ENCODE measurements at regions not wholly inside any gene's neighbourhood (a gene's known extent, or its start where the extent isn't known, plus 50 kb on each side); places are given as distances from the start of the nearest gene placed in this dataset.

DNA sequence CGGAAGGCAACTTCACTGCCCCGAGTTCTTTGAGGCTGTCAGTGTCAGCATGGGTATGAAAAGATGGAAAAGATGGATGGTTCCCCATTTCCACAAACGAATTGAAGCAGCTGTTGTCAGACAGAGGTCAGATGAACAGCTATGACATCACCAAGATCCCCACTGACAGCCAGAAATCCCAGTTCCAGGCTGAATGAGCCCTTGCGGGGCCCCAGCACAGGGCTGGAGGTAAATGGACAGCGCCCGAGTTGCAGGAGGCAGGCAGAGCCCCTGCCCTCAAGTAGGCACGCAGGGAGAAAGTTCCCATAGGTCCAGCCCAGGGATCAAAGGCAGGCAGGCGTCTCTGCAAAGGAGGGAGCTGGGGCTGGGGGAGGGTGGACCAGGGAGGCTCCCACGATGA is 169.5 kb upstream of the AGAP1 start:
- intact Hi-C loops (cut with DNase I): no loop called here

DNA sequence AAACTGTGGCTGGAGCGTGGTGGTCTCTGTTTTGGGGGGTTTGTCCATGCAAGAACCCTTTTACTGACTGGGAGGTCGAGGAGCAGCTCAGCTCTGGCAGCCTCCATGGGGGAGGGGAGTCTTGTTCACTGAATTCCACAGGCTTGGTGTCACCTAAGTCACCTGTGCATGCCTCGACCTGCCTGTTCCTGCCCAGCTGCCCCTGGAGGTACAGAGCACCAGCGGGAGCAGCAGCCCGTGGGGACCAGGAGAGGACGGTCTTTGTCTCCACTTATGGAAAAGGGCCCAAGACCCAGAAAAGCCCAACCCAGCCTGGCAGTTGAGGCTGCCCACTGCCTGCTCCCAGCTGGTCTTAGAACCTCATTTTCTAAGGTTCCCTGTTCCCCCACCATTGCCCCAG is 168.7 kb upstream of the AGAP1 start:
- H3K9me3 ChIP-seq (ENCODE audit: control insufficient read depth in 2 of 3, insufficient read depth in 1 of 3, low read length in 3 of 3): no peaks in the 10 kb centered on the region
- DNase-seq: peak in 2 of 5 donors; percentile 10 to 13
- no peak overlapping the region for H3K27ac ChIP-seq (ENCODE audit: low read depth in 2 of 2, low read length in 2 of 2)
- no peak overlapping the region for H3K4me3 ChIP-seq (ENCODE audit: low read length in 3 of 3)
- no peak overlapping the region for H3K9ac ChIP-seq (ENCODE audit: low read length in 3 of 3)
- H3K4me1 ChIP-seq (ENCODE audit: control insufficient read depth in 2 of 3, insufficient read depth in 2 of 3, low read depth in 1 of 3, low read length in 3 of 3): no peaks in the 10 kb centered on the region
- H3K27me3 ChIP-seq (ENCODE audit: control insufficient read depth, insufficient read depth, low read length): no peaks in the 10 kb centered on the region
- TF ChIP-seq, protein P1, sequence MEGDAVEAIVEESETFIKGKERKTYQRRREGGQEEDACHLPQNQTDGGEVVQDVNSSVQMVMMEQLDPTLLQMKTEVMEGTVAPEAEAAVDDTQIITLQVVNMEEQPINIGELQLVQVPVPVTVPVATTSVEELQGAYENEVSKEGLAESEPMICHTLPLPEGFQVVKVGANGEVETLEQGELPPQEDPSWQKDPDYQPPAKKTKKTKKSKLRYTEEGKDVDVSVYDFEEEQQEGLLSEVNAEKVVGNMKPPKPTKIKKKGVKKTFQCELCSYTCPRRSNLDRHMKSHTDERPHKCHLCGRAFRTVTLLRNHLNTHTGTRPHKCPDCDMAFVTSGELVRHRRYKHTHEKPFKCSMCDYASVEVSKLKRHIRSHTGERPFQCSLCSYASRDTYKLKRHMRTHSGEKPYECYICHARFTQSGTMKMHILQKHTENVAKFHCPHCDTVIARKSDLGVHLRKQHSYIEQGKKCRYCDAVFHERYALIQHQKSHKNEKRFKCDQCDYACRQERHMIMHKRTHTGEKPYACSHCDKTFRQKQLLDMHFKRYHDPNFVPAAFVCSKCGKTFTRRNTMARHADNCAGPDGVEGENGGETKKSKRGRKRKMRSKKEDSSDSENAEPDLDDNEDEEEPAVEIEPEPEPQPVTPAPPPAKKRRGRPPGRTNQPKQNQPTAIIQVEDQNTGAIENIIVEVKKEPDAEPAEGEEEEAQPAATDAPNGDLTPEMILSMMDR (IDR thresholded peaks at IDR 0.05; ENCODE audit: borderline replicate concordance, extremely low read depth, insufficient read depth): no peak
- intact Hi-C loops (cut with DNase I): no loop called here
- no peaks in the 10 kb centered on the region for H3K36me3 ChIP-seq (ENCODE audit: control insufficient read depth in 2 of 3, insufficient read depth in 3 of 3, low read length in 3 of 3)
- no peak for FAIRE-seq

More for the DNA sequence above, 169.5 kb upstream of the AGAP1 start:
- peak in 3 of 5 donors; percentile 33 to 37 (median 37) for DNase-seq
- FAIRE-seq: no peak
- Histone ChIP-seq H3K9ac (ENCODE audit: low read length in 3 of 3) (no peak overlapping the region), H3K27me3 (ENCODE audit: control insufficient read depth, insufficient read depth, low read length) (no peaks in the 10 kb centered on the region), H3K36me3 (ENCODE audit: control insufficient read depth in 2 of 3, insufficient read depth in 3 of 3, low read length in 3 of 3) (no peaks in the 10 kb centered on the region), H3K4me1 (ENCODE audit: control insufficient read depth in 2 of 3, insufficient read depth in 2 of 3, low read depth in 1 of 3, low read length in 3 of 3) (no peaks in the 10 kb centered on the region), H3K27ac (ENCODE audit: low read depth in 2 of 2, low read length in 2 of 2) (no peak overlapping the region), H3K4me3 (ENCODE audit: low read length in 3 of 3) (no peak overlapping the region), H3K9me3 (ENCODE audit: control insufficient read depth in 2 of 3, insufficient read depth in 1 of 3, low read length in 3 of 3) (no peaks in the 10 kb centered on the region)
- TF ChIP-seq, protein P1 (IDR thresholded peaks at IDR 0.05; ENCODE audit: borderline replicate concordance, extremely low read depth, insufficient read depth): no peak

DNA sequence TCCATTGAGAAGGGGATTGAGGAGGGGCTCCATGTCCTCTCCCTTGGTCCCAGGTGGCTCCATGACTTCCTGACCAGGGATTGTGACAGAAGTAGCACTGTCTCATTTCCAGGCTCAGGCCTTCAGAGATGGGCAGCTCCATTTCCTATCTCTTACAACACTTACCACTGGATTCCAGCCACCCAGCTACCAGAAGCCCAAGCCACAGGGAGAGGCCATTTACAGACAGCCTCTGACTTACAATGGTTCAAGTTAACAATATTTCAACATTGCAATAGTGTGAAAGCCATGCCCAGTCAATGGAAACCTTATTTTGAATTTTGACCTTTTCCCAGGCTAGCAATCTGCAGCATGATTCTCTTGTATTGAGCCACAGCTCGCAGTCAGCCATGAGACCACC is 164.9 kb upstream of the AGAP1 start:
- Histone ChIP-seq H3K9me3 (ENCODE audit: control insufficient read depth in 2 of 3, insufficient read depth in 1 of 3, low read length in 3 of 3) (peaks cover 0 to 5% (median 0%) of the 10 kb centered on the region in 3 donors), H3K9ac (ENCODE audit: low read length in 3 of 3) (no peak overlapping the region), H3K4me1 (ENCODE audit: control insufficient read depth in 2 of 3, insufficient read depth in 2 of 3, low read depth in 1 of 3, low read length in 3 of 3) (no peaks in the 10 kb centered on the region), H3K27ac (ENCODE audit: low read depth in 2 of 2, low read length in 2 of 2) (no peak overlapping the region), H3K36me3 (ENCODE audit: control insufficient read depth in 2 of 3, insufficient read depth in 3 of 3, low read length in 3 of 3) (no peaks in the 10 kb centered on the region), H3K27me3 (ENCODE audit: control insufficient read depth, insufficient read depth, low read length) (no peaks in the 10 kb centered on the region), H3K4me3 (ENCODE audit: low read length in 3 of 3) (no peak overlapping the region)
- DNase-seq: no peak
- intact Hi-C loops (cut with DNase I): no loop called here
- TF ChIP-seq, protein P1 (IDR thresholded peaks at IDR 0.05; ENCODE audit: borderline replicate concordance, extremely low read depth, insufficient read depth): no peak
- FAIRE-seq: no peak
